ENCODE measurements at regions not wholly inside any gene's neighbourhood (a gene's known extent, or its start where the extent isn't known, plus 50 kb on each side); places are given as distances from the start of the nearest gene placed in this dataset.
A peak's percentile ranks its signal among the peaks of the same experiment; 100 is the strongest.

DNA sequence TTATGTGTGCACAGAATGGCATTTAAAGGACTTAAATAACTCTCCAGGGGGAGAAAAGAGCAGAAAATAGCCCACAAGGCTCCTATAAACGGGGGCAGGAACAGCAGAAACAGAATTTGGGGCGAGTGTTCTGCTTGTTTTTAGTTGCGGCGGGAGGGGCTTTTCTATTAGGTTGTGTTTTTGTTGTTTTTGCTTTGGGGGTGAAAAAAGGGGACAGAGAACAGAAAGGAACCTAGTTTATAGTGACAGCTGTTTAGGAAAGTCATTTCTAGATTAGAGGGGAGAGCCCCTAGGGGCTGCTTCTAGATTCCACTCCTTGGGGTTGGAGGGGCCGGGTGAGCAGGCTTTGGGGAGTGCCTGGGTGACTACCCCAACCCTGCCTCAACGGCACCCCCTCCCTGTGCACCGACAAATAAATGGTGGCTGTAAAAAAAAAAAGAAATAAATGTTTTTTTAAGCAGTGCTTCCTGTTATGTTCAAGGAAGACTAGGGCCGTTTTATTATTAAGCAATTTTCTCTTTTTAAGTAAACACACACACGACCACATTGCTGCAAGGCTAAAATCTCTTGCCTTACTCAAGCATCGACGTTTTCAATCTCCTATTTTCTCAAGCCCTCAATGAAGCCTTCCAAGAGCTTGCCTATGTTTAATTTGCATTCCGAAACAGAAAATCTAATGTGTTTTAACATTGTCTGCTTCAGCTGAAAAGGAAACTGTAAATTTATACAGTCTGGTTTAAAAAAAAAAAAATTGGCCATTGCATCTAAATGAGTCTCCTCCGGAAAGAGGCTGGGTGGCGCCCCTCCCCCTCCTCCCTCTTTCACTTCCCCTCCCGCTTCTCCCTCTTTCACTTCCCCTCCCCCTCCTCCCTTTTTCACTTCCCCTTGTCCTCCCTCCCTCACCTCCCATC, 123.3 kb upstream of the TBL1X start:
- DNase-seq: peak in 34 of 56 donors; percentile 0 to 66 (median 8)

DNA sequence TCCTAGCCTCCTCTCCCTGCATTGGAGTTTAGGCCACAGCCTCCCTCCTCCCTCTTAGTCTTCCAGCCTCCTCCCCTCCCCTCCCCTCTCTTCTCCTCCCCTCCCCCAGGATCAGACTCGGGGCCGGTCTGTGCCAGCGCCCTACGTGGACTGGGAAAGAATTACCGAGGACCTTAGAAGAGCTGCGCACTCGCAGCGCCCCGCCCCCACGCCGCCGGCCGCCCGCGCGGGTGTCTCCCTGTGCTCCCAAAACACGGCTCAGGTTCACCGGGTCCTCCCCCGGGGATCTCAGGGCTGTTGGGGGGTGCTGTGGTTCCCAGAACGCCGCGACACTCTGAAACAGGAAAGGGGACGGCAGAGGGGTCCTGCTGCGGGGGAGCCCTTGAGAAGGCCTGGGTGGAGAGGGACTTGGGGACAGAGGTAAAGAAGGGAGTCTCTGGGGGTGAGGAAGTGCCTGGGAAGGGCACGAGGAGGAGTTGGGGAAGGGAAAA, 122.3 kb upstream of the TBL1X start:
- DNase-seq: peak in 55 of 56 donors; percentile 12 to 82 (median 63)

DNA sequence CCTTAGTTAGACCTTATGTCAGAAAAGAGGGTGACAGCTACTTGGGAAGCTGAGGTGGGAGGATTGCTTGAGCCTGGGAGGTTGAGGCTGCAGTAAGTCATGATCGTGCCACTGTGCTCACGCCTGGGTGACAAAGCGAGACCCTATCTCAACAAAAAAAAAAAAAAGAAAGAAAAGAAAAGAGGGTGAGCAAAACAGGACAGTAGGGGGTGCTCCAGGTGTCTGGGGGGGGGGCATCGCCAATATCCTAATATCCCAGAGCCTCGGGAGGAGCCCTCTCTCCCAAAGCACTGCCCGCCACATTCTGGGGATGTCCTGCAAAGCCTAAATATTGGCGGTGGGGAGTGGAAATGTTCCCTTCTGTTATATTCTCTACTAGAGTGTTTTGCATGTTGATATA, 120.9 kb upstream of the TBL1X start:
- DNase-seq: no peak

DNA sequence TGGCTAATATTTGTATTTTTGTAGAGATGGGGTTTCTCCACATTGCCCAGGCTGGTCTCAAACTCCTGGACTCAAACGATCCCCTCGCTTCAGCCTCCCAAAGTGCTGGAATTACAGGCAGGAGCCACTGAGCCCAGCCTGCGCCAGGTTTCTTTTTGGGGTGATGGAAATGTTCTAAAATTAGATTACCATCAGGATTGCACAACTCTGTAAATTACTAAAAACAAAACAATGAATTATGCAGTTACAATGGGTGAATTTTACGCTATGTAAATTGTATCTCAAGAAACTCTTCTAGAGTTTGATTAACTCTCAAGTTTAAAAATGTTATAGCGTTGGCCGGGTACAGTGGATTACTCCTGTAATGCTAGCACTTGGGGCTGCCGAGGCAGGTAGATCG, 118.9 kb upstream of the TBL1X start:
- no peak for DNase-seq

DNA sequence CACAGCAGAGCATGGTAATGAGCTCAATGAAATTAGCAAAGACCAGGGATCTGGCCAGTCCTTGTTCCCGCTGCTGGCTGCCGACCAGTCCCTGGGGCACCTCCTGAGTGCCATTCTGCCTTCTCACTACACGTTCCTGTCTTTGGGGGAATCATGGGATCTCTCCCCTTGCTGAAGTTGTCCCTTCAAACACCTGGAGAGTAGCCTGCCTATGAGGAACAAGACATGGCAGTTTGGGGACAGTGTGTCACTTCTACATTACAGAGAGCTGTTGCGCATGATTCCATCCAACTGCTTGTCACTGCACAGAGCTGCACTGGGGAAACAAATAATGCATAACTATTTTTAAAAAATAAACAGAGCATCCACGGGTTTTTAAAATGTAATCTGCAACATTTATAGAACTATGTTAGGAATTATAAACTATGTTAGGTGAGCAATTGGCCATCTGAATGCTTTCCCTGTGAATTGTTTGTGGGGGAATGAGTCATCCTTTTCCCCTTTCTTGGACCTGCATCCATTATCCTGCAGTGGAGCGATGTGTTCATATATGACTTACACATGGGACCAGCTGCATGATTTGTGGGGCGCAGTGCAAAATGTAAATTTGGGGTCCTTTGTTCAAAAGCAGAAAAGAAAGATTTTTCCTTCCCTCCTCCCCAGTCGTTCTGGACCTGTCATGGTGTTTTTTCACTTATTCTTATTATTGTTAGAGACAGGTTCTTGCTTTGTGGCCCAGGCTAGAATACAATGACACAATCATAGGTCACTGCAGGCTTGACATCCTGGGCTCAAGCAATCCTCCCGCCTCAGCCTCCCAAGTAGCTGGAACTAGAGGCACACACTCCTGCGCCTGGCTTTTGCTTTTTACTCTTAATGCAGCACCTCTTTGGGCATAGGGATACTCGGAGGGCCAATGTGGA, 115.0 kb upstream of the TBL1X start:
- peak in 16 of 56 donors; percentile 0 to 25 (median 8) for DNase-seq

DNA sequence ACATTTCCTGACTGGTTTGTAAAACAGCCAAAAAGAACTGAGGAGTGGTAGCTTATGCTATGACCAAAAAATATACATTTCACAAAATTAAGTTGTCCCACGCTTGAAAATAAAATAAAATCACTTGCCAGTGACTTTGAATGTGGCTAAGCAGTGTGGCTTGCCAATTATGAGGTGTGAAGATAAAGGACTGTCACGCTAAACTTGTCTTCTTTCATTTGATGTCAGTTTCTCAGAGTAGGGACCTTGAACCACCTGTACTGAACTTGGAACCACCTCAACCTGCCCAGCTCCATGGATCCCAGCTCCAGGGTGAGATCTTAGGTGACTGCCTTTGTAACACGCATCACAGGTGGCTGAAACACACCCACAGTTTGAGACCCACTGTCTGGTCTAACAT, 113.7 kb upstream of the TBL1X start:
- no peak for DNase-seq

DNA sequence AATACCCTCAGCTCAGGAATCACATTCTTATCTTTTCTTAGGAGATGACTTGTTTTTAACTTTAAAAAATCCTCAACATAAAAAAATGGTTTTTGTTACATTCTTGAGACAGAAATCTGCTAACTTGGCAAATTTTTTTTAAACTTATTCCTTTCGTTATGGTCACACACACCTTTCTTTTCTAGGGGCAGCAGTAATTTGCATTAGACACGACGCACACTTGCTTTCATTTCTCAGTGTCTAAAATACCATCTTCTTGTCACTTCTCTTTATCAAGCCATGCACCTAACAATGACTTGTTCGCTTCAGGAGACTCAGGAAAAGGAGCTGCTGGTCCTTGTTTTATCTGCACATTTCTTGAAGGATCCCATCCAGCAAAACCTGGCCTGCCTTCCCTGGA, 112.6 kb upstream of the TBL1X start:
- no peak for DNase-seq

DNA sequence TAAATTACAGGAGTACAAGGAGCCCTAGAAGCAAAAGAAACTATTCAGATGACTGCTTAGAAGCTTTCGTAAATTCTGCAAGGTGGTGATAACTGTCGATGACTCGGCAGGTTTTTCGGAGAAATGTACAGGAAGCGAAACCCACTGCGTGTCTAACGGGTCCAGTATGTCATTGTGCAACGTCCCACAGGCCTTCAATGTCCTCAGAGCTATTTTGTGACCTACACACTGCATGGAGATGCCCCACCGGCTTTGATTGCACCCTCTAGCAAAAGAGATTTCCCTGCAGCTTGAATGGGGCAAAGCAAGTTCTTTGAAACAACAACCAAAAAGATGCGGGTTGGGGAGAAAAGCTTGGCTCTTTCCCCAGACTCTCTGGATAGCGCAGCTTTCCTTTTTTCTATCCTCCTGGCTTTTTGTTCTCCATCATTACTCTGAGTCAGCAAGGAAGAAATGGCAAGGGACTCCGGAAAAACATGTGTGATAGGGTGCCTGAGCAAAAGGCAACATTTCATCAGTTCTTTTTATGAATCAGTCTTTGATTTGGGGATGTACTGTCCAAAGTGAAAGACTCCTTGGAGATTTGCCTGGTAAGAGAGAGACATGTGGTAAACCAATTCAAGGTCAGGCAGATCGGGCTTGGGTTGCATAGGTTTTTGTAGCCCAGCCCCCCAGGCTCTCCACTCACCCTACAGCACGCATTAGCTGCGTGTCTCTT, 112.0 kb upstream of the TBL1X start:
- peak in 16 of 56 donors; percentile 1 to 44 (median 4) for DNase-seq

DNA sequence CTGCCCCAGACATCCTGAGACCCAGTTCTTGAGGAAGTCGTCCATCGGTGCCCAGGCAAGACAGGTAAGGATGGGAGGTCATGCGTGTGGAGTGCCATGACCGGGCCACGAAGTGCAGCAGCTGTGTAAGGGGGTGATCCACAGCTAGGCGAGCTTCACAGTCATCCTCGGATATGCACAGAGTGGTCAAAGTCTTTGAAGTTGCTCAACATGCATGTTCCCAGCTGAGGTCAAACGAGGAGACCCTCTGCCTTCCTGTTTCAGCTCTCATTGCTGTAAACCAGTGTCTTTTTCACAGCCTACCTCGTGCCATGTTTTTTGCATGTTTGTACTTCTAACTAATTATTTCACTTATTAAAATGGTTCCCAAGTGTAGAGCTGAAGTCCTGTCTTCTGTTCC, 109.9 kb upstream of the TBL1X start:
- no peak for DNase-seq

DNA sequence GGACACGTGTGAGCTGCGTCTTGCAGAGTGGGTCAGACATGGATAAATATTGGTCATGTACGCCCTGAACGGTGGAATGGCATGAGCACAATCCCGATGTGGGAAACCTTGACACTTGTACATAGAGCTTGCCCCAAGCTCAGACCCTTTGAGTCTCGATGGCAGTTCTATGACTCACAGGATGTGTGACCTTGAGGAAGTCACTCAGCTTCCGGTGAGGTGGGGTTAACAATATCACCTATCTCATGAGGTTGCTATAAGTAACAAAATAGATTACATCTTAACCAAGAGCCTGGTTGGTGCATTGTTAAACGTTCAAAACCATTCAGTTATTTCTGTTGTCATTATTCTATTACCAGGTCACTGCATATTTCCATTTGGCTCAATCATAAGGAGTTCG, 109.1 kb upstream of the TBL1X start:
- DNase-seq: no peak

DNA sequence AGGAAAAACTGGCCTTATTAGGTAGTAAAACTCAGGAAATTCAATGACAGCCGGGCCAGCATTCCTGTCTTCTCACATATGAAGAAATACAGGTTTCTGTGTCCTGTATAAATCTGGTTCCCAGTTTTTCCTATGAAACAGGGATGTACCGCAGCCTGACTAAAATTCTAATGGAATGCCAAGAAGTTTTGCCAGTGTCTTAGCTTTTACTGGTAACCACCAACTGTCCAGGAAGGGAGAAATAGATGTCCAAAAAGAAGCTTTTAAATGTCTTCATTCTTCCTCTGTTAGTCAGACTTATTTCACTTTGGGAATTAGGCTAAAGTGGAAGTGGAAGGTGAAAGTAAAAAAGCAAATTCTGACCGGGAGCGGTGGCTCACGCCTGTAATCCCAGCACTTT, 108.0 kb upstream of the TBL1X start:
- DNase-seq: no peak

DNA sequence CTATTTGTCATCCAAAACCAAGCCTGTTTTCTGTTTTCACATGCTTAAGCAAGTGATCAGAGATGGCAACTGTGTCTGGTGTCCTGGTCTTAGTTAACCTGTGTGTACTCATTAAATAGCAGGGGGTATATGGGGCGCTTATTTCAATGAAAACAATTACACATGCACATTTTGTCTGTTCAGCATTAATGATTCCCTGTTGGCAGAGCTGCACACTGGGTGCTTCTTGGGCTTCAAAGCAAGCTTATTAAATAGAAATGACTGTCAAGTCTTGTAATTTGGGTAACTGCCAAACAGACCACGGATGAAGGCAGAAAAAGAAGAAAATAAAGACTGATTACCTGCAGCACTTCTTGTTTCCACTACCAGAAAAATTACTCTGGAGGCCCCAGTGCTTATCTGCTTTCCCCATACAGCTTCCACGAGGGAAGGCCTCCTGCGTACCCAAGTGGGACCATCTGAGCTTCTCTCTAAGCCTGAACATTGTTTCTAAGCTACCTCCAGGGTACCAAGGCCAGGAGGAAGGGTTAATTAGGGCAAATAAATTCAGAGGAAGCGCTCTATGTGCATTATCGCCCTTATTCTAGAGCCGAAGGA, 107.2 kb upstream of the TBL1X start:
- no peak for DNase-seq

DNA sequence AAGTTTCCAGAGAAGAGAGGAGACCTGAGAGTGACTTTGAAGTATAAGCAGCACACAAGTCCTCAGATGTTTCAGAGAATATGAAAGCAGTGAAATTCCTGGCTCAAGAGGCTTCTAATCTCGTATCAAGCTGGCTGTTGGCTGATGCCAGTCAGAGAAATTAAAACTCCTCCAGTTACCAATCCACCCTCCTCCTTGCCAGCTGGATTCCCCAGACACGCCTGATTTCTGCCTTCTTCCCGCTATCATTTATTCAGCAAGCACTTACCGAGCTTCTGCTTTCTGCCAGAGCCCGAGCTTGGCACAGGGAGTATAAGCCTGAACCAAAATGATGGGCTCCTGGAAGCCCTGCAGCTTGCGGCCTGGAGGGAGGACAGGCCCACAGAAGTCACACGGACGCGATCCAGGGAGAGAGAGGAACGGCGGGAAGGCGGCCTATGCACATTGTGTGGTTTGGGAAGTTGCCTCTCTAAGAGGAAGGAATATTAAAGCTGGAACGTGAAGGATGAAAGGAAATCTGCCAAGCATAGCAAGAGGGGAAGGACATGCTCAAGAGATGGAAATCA, 102.4 kb upstream of the TBL1X start:
- peak in 1 of 56 donors; percentile 0 for DNase-seq

DNA sequence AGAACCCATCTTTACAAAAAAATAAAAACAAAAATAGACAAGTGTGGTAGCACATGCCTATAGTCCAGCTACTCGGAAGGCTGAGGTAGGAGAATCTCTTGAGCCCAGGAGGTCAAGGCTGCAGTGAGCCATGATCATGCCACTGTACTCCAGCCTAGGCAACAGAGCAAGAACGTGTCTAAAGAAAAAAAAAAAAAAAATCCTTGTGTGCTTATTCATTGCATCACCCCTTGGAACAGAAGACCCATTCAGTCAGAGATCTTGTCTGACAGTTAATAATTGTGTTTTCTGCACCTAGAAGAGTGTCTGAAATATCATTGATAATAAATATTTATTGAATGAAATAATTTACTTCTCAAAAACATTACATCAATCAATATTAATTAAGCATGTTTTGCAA, 97.4 kb upstream of the TBL1X start:
- no peak for DNase-seq

DNA sequence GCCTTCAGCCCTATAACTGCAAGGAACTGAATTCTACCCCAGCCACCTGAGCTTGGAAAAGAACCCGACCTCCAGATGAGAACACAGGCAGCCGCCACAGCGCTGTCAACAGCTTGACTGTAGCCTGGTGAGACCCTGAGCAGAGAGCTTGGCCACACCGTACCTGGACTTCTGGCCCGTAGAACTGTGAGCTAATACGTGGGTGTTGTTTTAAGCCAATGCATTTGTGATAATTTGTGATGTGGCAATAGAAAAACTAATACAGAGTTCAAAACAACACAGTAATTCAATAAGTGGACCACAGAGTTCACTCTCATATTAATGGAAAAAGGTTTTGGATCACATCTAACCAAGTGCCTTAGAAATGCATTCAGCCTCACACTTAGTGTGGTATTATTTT, 96.6 kb upstream of the TBL1X start:
- DNase-seq: no peak

DNA sequence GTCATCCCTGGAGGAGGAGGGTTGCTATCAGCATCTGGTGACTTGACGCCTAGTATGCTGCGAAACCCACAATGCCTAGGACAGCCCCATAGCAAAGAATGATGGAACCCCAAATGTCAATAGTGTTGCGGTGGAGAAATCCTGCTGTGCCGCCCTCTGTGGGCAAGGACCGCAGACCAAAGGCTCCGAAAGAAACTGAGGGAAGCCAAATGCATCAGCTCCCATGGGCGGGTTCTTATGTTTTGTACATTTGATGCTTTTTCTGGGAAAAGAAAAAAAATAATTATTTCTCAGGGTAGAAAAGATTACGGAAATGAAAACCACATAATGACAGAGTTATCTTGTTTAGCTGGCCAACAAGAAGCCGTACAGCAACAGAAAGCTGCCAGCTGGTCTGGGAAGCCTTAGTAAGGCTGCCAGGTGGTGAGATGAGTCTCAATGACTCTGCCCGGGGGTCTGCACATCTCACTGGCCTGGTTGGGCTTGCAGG, 95.0 kb upstream of the TBL1X start:
- DNase-seq: no peak

DNA sequence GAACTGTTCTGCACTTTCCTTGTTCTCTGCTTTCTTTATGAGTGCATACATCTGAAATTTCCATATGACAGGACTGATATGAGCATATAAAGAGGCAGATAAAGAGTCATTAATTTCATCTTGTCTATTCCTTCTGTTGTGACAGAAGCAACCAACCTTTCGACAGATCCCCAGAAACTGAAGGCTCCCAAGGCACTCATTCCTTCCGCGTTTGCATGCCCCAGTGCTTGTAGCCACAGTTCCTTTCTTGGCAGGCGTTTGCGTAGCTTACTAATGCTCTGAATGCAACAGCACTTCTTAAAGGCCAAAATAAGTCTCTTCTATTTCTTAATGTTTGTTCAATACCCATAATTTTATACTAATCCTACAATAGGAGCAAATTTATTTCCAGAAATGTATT, 94.0 kb upstream of the TBL1X start:
- peak in 4 of 56 donors; percentile 1 to 11 (median 5) for DNase-seq

DNA sequence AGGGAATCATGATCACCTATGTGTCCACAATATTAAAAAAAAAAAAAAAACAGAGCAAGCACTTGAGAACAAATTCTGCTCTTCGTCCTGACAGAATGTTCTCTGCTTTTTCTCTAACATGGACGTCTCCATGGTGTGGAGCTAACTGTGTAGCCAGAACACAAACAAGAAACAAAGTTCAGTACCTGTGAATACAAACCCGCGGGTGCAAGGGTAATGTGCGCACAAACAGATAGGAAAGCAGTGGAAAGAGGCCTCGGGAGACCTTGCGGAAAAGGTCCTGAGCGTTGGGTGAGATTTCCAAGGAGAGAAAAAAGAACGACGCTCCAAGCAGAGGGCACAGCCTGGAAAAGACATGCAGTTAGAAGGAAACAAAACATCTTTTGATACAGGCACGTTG, 92.0 kb upstream of the TBL1X start:
- no peak for DNase-seq

DNA sequence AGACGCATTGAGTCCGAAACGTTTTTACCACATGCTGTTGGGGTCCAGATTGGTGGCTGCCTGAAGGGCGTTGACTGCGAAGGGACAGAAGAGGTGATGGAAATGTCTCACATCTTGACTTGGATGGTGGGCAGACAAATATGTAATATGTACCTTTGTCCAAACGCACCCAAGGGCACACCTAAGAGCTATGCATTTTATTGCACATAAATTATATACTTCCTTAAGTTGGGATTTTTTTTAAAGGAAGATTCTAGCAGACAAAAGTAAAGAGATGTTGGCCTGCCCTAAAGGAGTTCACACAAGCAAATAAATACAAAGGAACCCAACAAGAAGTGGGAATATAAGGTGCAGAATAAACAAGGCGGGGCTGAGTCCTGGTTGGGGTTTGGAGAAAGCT, 91.1 kb upstream of the TBL1X start:
- no peak for DNase-seq

DNA sequence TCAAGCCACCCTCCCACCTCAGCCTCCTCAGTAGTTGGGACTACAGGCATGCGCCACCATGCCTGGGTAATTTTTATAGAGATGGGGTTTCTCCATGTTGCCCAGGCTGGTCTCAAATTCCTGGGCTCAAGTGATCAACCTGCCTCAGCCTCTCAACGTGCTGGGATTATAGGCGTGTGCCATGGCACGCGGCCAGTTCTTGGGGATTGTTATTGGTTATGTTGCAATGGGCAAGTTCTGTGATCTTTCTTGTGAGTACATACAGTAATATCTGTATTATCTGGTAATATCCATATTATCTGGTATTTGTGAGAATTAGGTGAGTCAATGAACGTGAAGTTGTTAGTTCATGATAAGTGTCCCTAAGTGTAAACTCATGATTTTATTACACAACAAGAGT, 90.3 kb upstream of the TBL1X start:
- DNase-seq: no peak

DNA sequence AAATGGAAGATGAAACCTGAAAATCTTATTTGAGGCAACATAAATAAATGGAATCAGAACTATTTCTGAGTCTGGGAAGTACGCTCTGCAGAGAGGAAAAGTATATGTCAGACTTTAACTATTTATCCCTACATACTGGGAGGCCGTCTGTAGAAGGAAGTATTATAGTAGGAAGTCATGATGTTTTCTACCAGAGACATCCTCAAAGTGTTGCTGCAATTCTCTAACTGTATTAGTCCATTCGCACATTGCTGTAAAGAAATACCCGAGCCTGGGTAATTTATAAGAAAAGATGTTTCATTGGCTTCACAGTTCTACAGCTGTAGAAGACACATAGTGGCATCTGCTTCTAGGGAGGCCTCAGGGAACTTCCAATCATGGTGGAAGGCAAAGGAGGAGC, 88.7 kb upstream of the TBL1X start:
- DNase-seq: no peak
